Retinal pigment epithelial cell (primary cell): ENCODE measurements at regions not wholly inside any gene's neighbourhood (a gene's known extent, or its start where the extent isn't known, plus 50 kb on each side); places are given as distances from the start of the nearest gene placed in this dataset.

Experiments used
- DNase-seq: peaks from one replicate; pipeline ENCODE4 v3.0.0-alpha.2; 2010; ENCODE audit warnings: low read depth
- H3K4me3 ChIP-seq: 2 replicates; pipeline ENCODE4 v1.5.1; 2011; ENCODE audit warnings: mild to moderate bottlenecking, low read length, control low read depth, moderate library complexity
- TF ChIP-seq, protein P1 (sequence below): conservative IDR thresholded peaks from 2 replicates; pipeline ENCODE4 v1.5.1; 2011; ENCODE audit warnings: low read depth, low read length, control low read depth, inconsistent platforms

DNA sequence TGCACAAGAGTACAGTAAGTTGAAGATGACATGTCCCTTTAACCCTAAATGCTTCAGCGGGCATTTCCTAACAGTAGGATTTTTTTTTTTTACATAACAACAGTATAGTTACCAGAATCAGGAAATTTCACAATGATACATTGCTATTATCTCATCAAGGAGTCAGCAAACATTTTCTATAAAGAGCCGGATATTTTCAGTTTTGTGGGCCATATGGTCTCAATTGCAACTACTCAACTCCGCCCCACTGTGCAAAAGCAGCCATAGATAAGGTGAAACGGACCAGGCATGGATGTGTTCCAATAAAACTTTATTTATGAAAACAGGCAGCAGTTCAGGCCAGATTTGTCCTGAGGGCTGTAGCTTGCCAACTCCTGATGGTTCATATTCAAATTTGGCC lies 130.6 kb downstream of the SMAD6 start:
- TF ChIP-seq, protein P1, sequence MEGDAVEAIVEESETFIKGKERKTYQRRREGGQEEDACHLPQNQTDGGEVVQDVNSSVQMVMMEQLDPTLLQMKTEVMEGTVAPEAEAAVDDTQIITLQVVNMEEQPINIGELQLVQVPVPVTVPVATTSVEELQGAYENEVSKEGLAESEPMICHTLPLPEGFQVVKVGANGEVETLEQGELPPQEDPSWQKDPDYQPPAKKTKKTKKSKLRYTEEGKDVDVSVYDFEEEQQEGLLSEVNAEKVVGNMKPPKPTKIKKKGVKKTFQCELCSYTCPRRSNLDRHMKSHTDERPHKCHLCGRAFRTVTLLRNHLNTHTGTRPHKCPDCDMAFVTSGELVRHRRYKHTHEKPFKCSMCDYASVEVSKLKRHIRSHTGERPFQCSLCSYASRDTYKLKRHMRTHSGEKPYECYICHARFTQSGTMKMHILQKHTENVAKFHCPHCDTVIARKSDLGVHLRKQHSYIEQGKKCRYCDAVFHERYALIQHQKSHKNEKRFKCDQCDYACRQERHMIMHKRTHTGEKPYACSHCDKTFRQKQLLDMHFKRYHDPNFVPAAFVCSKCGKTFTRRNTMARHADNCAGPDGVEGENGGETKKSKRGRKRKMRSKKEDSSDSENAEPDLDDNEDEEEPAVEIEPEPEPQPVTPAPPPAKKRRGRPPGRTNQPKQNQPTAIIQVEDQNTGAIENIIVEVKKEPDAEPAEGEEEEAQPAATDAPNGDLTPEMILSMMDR = no peak
- DNase-seq = no peak
- H3K4me3 ChIP-seq = no peak overlapping the region

- DNase-seq = no peak
- no peak overlapping the region for H3K4me3 ChIP-seq
- TF ChIP-seq, protein P1 = no peak
Measured at GRCh38 chr15:66833371-66833770, 131.3 kb downstream of the SMAD6 start.

- DNase-seq = no peak
- TF ChIP-seq, protein P1 = no peak
- H3K4me3 ChIP-seq = no peak overlapping the region
Measured at GRCh38 chr15:66833803-66834202, 131.8 kb downstream of the SMAD6 start.

DNA sequence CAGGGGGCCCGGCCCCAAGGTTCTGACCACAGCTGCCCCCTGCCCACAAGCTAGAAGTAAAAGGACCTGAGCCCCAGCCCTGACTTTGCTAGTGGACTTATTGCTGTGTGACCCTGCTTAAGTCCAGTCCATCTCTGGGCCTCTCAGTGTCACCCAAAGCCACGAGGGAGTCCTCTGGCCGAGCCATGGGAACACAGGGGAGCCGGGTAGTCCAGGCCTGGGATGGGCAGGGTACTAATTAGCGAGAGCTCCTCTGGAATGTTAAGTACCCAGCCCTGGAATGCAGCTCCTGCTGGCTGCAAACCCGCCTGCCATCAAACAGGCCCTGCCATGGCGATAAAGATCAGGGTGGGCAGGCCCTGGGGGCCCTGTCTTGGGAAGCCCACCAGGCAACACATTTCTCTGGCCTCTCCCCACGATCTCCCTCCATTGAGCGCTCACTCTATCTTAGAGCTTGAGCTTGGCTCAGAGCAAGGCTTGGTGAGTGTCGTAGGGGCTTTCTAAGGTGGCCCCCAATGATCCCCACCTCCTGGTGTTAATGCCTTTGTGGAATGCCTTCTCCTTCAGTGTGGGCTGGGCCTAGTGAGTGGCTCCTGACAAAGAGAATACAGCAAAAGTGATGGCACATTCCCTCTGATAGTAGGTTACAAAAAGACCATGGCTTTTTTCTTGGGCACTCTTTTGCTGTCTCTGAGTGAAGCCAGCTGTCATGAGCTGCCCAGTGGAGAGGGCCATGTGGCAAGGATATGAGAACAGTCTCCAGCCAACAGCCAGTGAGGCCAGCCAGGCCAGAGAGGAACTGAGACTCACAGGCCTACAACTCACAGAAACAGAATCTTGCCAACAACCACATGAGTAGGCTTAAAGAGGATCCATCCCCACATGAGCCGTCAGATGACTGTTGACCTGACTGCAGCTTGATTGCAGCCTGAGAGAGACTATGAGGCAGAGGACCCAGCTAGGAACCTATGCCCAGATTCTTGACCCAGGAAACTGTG lies 133.1 kb downstream of the SMAD6 start:
- DNase-seq = peak; percentile 99
- TF ChIP-seq, protein P1 = no peak
- no peak overlapping the region for H3K4me3 ChIP-seq

DNA sequence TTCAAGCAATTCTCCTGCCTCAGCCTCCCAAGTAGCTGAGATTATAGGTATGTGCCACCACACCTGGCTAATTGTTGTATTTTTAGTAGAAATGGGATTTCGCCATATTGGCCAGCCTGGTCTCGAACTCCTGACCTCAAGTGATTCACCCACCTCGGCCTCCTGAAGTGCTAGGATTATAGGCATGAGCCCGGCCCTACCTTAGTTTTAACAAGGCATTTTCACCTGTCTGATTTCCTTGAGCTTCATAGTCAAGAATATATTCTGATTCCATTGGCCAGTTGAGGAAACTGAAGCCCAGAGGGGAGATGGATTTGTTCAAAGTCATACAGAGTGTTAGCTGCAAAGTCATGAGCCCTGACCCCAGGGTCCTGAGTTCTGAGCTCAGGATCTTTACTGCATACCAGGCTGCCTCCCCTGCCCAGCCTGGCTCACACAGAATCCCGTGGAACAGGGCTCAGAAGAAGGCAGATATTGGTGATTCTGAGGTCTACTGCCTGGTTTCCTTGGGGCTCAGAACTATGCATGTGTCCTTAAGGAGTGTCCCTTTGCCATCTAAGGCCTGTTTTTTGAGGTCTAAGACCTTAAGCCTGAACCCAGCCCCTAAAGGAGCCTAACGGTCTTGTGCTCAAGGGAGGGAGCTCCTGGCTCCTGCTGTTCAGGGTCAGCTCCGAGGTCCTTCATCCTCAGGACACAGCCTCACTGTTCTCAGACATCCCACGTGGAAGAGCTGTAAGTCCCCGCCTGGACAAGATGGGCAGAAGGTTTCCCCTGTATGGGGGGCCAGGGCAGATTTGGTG lies 134.4 kb downstream of the SMAD6 start:
- no peak for DNase-seq
- no peak overlapping the region for H3K4me3 ChIP-seq
- TF ChIP-seq, protein P1 = no peak

DNA sequence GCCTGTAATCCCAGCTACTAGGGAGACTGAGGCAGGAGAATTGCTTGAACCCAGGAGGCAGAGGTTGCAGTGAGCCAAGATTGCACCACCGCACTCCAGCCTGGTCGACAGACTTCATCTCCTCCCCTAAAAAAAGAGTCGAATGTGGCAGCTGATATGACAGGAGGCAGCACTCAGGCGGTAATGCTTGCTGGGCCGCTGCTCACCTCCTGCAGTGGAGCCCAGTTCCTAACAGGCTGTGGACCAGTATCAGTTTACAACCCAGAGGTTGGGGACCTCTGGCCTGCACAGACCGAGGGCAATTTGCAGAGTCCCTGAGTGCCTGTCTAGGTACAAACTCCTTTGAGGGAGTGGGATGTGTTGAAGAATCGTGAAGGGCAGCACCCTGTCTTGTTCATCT lies 136.2 kb downstream of the SMAD6 start:
- H3K4me3 ChIP-seq = no peak overlapping the region
- no peak for DNase-seq

More for the DNA sequence above, 136.2 kb downstream of the SMAD6 start:
- TF ChIP-seq, protein P1 = no peak
